Neural cell (in vitro differentiated cells): ENCODE measurements at regions not wholly inside any gene's neighbourhood (a gene's known extent, or its start where the extent isn't known, plus 50 kb on each side); places are given as distances from the start of the nearest gene placed in this dataset.

Source experiments
- H2AFZ ChIP-seq: fragments of 200-600, 300-800 bp; sonication (generic), shearing (Covaris generic); 2 replicates; pipeline ENCODE4 v1.6.0; 2014; ENCODE audit warnings: low read depth, mild to moderate bottlenecking, antibody characterized with exemption, low read length, moderate library complexity
- H3F3A ChIP-seq: fragments of 200-600 bp; shearing (Covaris generic); 2 replicates; pipeline ENCODE4 v1.6.1; 2016; ENCODE audit warnings: mild to moderate bottlenecking, moderate library complexity, mixed read lengths, antibody characterized with exemption, low read length; ENCODE audit not compliant: insufficient read depth, poor library complexity, severe bottlenecking
- H3K27ac ChIP-seq: fragments of 200-600, 300-800 bp; sonication (generic), shearing (Covaris generic); 2 replicates; pipeline ENCODE4 v1.5.1; 2014; ENCODE audit warnings: mild to moderate bottlenecking, low read length, moderate library complexity
- H3K27me3 ChIP-seq: fragments of 300-800, 200-600 bp; sonication (generic), shearing (Covaris generic); 2 replicates; pipeline ENCODE4 v1.6.0; 2014; ENCODE audit warnings: mild to moderate bottlenecking, low read depth, low read length, moderate library complexity; ENCODE audit not compliant: insufficient read depth
- H3K36me3 ChIP-seq: fragments of 300-800, 200-600 bp; sonication (generic), shearing (Covaris generic); 2 replicates; pipeline ENCODE4 v1.5.1; 2014; ENCODE audit warnings: mild to moderate bottlenecking, antibody characterized with exemption, low read length, moderate library complexity; ENCODE audit not compliant: insufficient read depth
- H3K4me2 ChIP-seq: fragments of 300-800, 200-600 bp; sonication (generic), shearing (Covaris generic); 2 replicates; pipeline ENCODE4 v1.6.0; 2014; ENCODE audit warnings: mild to moderate bottlenecking, low read length
- H3K4me3 ChIP-seq: fragments of 300-800, 200-600 bp; sonication (generic), shearing (Covaris generic); 2 replicates; pipeline ENCODE4 v1.5.1; 2014; ENCODE audit warnings: mild to moderate bottlenecking, low read length, moderate library complexity
- H3K79me2 ChIP-seq: fragments of 200-600 bp; shearing (Covaris generic); replicated peaks from 2 replicates; pipeline ENCODE4 v1.6.0; 2014; ENCODE audit warnings: mild to moderate bottlenecking, low read length, moderate library complexity; ENCODE audit not compliant: insufficient read depth
- H3K9ac ChIP-seq: fragments of 300-800, 200-600 bp; sonication (generic), shearing (Covaris generic); 2 replicates; pipeline ENCODE4 v1.6.1; 2016; ENCODE audit warnings: mild to moderate bottlenecking, low read length, mixed read lengths
- H3K9me2 ChIP-seq: fragments of 200-600 bp; shearing (Covaris generic); 2 replicates; pipeline ENCODE4 v1.6.1; 2016; ENCODE audit warnings: mild to moderate bottlenecking, low read length, mixed read lengths; ENCODE audit not compliant: insufficient read depth
- H3K9me3 ChIP-seq: fragments of 200-600, 300-800 bp; sonication (generic), shearing (Covaris generic); 2 replicates; pipeline ENCODE4 v1.6.1; 2016; ENCODE audit warnings: mild to moderate bottlenecking, mixed run types, low read length, moderate library complexity, mixed read lengths
- H4K20me1 ChIP-seq: fragments of 200-600 bp; shearing (Covaris generic); 2 replicates; pipeline ENCODE4 v1.6.1; 2016; ENCODE audit warnings: mild to moderate bottlenecking, mixed run types; ENCODE audit not compliant: insufficient read depth
- EP300 ChIP-seq: fragments of 450-650 bp; conservative IDR thresholded peaks from 2 replicates; pipeline ENCODE4 v1.6.1; 2014; ENCODE audit warnings: antibody characterized with exemption, mild to moderate bottlenecking, moderate library complexity; ENCODE audit not compliant: poor library complexity, severe bottlenecking
- EZH2 ChIP-seq: fragments of 200-600, 300-800 bp; shearing (Covaris generic), sonication (generic); IDR thresholded peaks from 2 replicates; pipeline ENCODE4 v1.6.1; 2014; ENCODE audit warnings: antibody characterized with exemption, low read length, borderline replicate concordance, mild to moderate bottlenecking; ENCODE audit not compliant: insufficient read depth, poor library complexity, severe bottlenecking
- MXI1 ChIP-seq: fragments of 450-650 bp; conservative IDR thresholded peaks from 2 replicates; pipeline ENCODE4 v1.6.1; 2014; ENCODE audit warnings: antibody characterized with exemption, mild to moderate bottlenecking; ENCODE audit not compliant: poor library complexity, severe bottlenecking
- POLR2AphosphoS5 ChIP-seq: IDR thresholded peaks from 2 replicates; pipeline ENCODE4 v1.6.1; 2012
- RAD21 ChIP-seq: fragments of 450-650 bp; conservative IDR thresholded peaks from 2 replicates; pipeline ENCODE4 v1.6.1; 2014; ENCODE audit warnings: antibody characterized with exemption, mild to moderate bottlenecking, moderate library complexity
- SMC3 ChIP-seq: fragments of 450-650 bp; conservative IDR thresholded peaks from 2 replicates; pipeline ENCODE4 v1.6.1; 2014; ENCODE audit warnings: antibody characterized with exemption, mild to moderate bottlenecking, moderate library complexity; ENCODE audit not compliant: poor library complexity
- TAF1 ChIP-seq: IDR thresholded peaks from 2 replicates; pipeline ENCODE4 v1.6.1; 2012; ENCODE audit warnings: low read depth
- TF ChIP-seq, protein P1 (sequence below): IDR thresholded peaks from 2 replicates; pipeline ENCODE4 v1.6.1; 2012; ENCODE audit warnings: borderline replicate concordance
- TF ChIP-seq, protein P2 (sequence below): fragments of 450-650 bp; IDR thresholded peaks from 2 replicates; pipeline ENCODE4 v1.5.1; 2014; ENCODE audit warnings: antibody characterized with exemption, mild to moderate bottlenecking, moderate library complexity; ENCODE audit not compliant: poor library complexity, severe bottlenecking

DNA sequence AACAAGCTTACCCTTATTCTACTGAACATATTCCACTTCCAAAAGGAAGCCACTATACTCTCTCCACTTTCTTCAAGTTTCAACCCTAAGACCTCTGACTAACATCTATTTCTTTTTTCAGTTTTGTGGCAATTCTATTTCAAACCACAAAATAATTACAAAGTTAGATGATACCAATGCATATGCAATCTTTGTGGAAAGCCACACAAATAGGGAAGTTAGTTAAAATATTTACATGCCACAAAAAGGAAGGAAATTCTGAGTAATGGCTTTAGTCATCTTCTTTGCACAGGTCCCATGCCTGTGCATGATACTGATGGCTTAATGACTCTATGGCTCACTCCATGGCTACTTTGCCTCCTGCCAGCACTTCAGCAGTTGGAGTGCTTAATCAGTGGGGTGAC lies 57.0 kb upstream of the MCTP2 start:
- TF ChIP-seq, protein P1, sequence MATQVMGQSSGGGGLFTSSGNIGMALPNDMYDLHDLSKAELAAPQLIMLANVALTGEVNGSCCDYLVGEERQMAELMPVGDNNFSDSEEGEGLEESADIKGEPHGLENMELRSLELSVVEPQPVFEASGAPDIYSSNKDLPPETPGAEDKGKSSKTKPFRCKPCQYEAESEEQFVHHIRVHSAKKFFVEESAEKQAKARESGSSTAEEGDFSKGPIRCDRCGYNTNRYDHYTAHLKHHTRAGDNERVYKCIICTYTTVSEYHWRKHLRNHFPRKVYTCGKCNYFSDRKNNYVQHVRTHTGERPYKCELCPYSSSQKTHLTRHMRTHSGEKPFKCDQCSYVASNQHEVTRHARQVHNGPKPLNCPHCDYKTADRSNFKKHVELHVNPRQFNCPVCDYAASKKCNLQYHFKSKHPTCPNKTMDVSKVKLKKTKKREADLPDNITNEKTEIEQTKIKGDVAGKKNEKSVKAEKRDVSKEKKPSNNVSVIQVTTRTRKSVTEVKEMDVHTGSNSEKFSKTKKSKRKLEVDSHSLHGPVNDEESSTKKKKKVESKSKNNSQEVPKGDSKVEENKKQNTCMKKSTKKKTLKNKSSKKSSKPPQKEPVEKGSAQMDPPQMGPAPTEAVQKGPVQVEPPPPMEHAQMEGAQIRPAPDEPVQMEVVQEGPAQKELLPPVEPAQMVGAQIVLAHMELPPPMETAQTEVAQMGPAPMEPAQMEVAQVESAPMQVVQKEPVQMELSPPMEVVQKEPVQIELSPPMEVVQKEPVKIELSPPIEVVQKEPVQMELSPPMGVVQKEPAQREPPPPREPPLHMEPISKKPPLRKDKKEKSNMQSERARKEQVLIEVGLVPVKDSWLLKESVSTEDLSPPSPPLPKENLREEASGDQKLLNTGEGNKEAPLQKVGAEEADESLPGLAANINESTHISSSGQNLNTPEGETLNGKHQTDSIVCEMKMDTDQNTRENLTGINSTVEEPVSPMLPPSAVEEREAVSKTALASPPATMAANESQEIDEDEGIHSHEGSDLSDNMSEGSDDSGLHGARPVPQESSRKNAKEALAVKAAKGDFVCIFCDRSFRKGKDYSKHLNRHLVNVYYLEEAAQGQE = no peak
- TF ChIP-seq TAF1 (no peak), EZH2 (no peak), RAD21 (no peak), POLR2AphosphoS5 (no peak), EP300 (no peak), SMC3 (no peak), MXI1 (no peak)
- TF ChIP-seq, protein P2, sequence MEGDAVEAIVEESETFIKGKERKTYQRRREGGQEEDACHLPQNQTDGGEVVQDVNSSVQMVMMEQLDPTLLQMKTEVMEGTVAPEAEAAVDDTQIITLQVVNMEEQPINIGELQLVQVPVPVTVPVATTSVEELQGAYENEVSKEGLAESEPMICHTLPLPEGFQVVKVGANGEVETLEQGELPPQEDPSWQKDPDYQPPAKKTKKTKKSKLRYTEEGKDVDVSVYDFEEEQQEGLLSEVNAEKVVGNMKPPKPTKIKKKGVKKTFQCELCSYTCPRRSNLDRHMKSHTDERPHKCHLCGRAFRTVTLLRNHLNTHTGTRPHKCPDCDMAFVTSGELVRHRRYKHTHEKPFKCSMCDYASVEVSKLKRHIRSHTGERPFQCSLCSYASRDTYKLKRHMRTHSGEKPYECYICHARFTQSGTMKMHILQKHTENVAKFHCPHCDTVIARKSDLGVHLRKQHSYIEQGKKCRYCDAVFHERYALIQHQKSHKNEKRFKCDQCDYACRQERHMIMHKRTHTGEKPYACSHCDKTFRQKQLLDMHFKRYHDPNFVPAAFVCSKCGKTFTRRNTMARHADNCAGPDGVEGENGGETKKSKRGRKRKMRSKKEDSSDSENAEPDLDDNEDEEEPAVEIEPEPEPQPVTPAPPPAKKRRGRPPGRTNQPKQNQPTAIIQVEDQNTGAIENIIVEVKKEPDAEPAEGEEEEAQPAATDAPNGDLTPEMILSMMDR = no peak
- H3K9me2 ChIP-seq = no peaks in the 10 kb centered on the region
- H4K20me1 ChIP-seq = no peaks in the 10 kb centered on the region
- no peak overlapping the region for H3K4me2 ChIP-seq
- no peaks in the 10 kb centered on the region for H3K79me2 ChIP-seq
- H3F3A ChIP-seq = no peaks in the 10 kb centered on the region
- no peaks in the 10 kb centered on the region for H3K36me3 ChIP-seq
- peaks cover 5% of the 10 kb centered on the region for H3K9me3 ChIP-seq
- no peak overlapping the region for H2AFZ ChIP-seq
- no peak overlapping the region for H3K27ac ChIP-seq
- no peak overlapping the region for H3K9ac ChIP-seq
- H3K4me3 ChIP-seq = no peak overlapping the region
- no peaks in the 10 kb centered on the region for H3K27me3 ChIP-seq

DNA sequence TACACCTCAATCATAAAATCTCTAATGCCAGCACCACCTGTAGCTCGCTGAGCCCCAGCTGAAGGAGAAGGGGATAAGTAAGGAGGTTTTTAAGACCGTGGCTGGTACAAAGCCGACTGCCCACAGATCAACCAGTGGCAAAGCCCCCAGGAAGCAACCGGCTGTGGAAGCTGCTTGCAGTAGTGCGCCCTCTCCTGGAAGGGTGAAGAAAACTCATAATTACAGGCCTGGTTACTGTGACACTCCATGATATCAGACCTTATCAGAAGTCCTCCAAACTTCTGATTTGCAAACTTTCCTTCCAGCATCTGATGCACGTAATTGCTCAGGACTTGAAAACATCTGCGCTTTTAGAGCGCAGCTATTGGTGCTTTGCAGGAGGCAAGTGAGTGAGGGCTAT lies 63.1 kb upstream of the MCTP2 start:
- Histone ChIP-seq H3K4me3 (no peak overlapping the region), H3K4me2 (no peak overlapping the region), H3K9ac (no peak overlapping the region), H3K79me2 (no peaks in the 10 kb centered on the region), H3K36me3 (no peaks in the 10 kb centered on the region), H3K9me2 (no peaks in the 10 kb centered on the region), H3K9me3 (peaks cover 5% of the 10 kb centered on the region), H3K27me3 (no peaks in the 10 kb centered on the region), H4K20me1 (no peaks in the 10 kb centered on the region), H3K27ac (no peak overlapping the region), H3F3A (no peaks in the 10 kb centered on the region), H2AFZ (no peak overlapping the region)
- no peak for TF ChIP-seq TAF1
- no peak for TF ChIP-seq EZH2
- TF ChIP-seq, protein P1 = no peak
